ENCODE measurements at regions not wholly inside any gene's neighbourhood (a gene's known extent, or its start where the extent isn't known, plus 50 kb on each side); places are given as distances from the start of the nearest gene placed in this dataset.

DNA sequence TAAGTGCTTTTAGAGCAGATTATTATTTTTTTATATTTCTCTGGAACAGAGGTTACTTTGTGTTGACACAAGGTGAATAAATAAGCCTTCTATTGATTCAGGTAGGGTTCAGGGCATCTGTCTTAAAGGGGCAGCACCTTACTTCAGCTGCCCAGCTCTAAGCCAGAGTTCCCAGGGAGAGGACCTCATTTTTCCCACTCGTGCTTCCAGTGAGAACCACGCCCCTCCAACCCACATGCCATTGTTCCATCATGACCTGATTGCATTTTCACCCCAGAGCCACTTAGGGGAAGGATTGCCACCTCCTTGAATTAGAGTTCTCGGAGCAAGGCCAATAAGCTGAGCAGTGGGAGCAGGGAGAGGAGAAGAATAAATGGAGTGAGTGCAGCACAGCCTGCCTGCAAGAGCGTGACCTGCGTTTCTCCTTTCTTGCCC is 104.3 kb upstream of the FRY start:
- no peak for TF ChIP-seq ZNF223 (tag by site-specific recombination; IDR thresholded peaks at IDR 0.05)
- TF ChIP-seq ZNF184 (tag by site-specific recombination; IDR thresholded peaks at IDR 0.05), result no peak
- TF ChIP-seq, protein P1, sequence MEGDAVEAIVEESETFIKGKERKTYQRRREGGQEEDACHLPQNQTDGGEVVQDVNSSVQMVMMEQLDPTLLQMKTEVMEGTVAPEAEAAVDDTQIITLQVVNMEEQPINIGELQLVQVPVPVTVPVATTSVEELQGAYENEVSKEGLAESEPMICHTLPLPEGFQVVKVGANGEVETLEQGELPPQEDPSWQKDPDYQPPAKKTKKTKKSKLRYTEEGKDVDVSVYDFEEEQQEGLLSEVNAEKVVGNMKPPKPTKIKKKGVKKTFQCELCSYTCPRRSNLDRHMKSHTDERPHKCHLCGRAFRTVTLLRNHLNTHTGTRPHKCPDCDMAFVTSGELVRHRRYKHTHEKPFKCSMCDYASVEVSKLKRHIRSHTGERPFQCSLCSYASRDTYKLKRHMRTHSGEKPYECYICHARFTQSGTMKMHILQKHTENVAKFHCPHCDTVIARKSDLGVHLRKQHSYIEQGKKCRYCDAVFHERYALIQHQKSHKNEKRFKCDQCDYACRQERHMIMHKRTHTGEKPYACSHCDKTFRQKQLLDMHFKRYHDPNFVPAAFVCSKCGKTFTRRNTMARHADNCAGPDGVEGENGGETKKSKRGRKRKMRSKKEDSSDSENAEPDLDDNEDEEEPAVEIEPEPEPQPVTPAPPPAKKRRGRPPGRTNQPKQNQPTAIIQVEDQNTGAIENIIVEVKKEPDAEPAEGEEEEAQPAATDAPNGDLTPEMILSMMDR (tag by site-specific recombination; IDR thresholded peaks at IDR 0.05), result no peak
- TF ChIP-seq, protein P2, sequence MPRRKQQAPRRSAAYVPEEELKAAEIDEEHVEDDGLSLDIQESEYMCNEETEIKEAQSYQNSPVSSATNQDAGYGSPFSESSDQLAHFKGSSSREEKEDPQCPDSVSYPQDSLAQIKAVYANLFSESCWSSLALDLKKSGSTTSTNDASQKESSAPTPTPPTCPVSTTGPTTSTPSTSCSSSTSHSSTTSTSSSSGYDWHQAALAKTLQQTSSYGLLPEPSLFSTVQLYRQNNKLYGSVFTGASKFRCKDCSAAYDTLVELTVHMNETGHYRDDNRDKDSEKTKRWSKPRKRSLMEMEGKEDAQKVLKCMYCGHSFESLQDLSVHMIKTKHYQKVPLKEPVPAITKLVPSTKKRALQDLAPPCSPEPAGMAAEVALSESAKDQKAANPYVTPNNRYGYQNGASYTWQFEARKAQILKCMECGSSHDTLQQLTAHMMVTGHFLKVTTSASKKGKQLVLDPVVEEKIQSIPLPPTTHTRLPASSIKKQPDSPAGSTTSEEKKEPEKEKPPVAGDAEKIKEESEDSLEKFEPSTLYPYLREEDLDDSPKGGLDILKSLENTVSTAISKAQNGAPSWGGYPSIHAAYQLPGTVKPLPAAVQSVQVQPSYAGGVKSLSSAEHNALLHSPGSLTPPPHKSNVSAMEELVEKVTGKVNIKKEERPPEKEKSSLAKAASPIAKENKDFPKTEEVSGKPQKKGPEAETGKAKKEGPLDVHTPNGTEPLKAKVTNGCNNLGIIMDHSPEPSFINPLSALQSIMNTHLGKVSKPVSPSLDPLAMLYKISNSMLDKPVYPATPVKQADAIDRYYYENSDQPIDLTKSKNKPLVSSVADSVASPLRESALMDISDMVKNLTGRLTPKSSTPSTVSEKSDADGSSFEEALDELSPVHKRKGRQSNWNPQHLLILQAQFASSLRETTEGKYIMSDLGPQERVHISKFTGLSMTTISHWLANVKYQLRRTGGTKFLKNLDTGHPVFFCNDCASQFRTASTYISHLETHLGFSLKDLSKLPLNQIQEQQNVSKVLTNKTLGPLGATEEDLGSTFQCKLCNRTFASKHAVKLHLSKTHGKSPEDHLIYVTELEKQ (tag by site-specific recombination; IDR thresholded peaks at IDR 0.05; ENCODE audit: borderline replicate concordance), result no peak
- TF ChIP-seq, protein P3, sequence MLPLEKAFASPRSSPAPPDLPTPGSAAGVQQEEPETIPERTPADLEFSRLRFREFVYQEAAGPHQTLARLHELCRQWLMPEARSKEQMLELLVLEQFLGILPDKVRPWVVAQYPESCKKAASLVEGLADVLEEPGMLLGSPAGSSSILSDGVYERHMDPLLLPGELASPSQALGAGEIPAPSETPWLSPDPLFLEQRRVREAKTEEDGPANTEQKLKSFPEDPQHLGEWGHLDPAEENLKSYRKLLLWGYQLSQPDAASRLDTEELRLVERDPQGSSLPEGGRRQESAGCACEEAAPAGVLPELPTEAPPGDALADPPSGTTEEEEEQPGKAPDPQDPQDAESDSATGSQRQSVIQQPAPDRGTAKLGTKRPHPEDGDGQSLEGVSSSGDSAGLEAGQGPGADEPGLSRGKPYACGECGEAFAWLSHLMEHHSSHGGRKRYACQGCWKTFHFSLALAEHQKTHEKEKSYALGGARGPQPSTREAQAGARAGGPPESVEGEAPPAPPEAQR (tag by site-specific recombination; IDR thresholded peaks at IDR 0.05), result no peak
- TF ChIP-seq KLF8 (tag by site-specific recombination; IDR thresholded peaks at IDR 0.05), result no peak
- TF ChIP-seq, protein P4, sequence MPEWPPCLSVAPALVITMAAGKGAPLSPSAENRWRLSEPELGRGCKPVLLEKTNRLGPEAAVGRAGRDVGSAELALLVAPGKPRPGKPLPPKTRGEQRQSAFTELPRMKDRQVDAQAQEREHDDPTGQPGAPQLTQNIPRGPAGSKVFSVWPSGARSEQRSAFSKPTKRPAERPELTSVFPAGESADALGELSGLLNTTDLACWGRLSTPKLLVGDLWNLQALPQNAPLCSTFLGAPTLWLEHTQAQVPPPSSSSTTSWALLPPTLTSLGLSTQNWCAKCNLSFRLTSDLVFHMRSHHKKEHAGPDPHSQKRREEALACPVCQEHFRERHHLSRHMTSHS (tag by site-specific recombination; IDR thresholded peaks at IDR 0.05), result no peak
- TF ChIP-seq, protein P5, sequence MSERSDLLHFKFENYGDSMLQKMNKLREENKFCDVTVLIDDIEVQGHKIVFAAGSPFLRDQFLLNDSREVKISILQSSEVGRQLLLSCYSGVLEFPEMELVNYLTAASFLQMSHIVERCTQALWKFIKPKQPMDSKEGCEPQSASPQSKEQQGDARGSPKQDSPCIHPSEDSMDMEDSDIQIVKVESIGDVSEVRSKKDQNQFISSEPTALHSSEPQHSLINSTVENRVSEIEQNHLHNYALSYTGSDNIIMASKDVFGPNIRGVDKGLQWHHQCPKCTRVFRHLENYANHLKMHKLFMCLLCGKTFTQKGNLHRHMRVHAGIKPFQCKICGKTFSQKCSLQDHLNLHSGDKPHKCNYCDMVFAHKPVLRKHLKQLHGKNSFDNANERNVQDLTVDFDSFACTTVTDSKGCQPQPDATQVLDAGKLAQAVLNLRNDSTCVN (tag by site-specific recombination; optimal IDR thresholded peaks at IDR 0.05), result no peak
- no peak for TF ChIP-seq ZFP41 (tag by site-specific recombination; IDR thresholded peaks at IDR 0.05; ENCODE audit: borderline replicate concordance)
- TF ChIP-seq, protein P6, sequence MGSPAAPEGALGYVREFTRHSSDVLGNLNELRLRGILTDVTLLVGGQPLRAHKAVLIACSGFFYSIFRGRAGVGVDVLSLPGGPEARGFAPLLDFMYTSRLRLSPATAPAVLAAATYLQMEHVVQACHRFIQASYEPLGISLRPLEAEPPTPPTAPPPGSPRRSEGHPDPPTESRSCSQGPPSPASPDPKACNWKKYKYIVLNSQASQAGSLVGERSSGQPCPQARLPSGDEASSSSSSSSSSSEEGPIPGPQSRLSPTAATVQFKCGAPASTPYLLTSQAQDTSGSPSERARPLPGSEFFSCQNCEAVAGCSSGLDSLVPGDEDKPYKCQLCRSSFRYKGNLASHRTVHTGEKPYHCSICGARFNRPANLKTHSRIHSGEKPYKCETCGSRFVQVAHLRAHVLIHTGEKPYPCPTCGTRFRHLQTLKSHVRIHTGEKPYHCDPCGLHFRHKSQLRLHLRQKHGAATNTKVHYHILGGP (tag by site-specific recombination; IDR thresholded peaks at IDR 0.05), result no peak
- TF ChIP-seq, protein P7, sequence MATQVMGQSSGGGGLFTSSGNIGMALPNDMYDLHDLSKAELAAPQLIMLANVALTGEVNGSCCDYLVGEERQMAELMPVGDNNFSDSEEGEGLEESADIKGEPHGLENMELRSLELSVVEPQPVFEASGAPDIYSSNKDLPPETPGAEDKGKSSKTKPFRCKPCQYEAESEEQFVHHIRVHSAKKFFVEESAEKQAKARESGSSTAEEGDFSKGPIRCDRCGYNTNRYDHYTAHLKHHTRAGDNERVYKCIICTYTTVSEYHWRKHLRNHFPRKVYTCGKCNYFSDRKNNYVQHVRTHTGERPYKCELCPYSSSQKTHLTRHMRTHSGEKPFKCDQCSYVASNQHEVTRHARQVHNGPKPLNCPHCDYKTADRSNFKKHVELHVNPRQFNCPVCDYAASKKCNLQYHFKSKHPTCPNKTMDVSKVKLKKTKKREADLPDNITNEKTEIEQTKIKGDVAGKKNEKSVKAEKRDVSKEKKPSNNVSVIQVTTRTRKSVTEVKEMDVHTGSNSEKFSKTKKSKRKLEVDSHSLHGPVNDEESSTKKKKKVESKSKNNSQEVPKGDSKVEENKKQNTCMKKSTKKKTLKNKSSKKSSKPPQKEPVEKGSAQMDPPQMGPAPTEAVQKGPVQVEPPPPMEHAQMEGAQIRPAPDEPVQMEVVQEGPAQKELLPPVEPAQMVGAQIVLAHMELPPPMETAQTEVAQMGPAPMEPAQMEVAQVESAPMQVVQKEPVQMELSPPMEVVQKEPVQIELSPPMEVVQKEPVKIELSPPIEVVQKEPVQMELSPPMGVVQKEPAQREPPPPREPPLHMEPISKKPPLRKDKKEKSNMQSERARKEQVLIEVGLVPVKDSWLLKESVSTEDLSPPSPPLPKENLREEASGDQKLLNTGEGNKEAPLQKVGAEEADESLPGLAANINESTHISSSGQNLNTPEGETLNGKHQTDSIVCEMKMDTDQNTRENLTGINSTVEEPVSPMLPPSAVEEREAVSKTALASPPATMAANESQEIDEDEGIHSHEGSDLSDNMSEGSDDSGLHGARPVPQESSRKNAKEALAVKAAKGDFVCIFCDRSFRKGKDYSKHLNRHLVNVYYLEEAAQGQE (tag by site-specific recombination; IDR thresholded peaks at IDR 0.05), result no peak
- TF ChIP-seq, protein P8, sequence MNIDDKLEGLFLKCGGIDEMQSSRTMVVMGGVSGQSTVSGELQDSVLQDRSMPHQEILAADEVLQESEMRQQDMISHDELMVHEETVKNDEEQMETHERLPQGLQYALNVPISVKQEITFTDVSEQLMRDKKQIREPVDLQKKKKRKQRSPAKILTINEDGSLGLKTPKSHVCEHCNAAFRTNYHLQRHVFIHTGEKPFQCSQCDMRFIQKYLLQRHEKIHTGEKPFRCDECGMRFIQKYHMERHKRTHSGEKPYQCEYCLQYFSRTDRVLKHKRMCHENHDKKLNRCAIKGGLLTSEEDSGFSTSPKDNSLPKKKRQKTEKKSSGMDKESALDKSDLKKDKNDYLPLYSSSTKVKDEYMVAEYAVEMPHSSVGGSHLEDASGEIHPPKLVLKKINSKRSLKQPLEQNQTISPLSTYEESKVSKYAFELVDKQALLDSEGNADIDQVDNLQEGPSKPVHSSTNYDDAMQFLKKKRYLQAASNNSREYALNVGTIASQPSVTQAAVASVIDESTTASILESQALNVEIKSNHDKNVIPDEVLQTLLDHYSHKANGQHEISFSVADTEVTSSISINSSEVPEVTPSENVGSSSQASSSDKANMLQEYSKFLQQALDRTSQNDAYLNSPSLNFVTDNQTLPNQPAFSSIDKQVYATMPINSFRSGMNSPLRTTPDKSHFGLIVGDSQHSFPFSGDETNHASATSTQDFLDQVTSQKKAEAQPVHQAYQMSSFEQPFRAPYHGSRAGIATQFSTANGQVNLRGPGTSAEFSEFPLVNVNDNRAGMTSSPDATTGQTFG (tag by site-specific recombination; IDR thresholded peaks at IDR 0.05; ENCODE audit: borderline replicate concordance), result no peak
